ENCODE measurements at regions not wholly inside any gene's neighbourhood (a gene's known extent, or its start where the extent isn't known, plus 50 kb on each side); places are given as distances from the start of the nearest gene placed in this dataset.

DNA sequence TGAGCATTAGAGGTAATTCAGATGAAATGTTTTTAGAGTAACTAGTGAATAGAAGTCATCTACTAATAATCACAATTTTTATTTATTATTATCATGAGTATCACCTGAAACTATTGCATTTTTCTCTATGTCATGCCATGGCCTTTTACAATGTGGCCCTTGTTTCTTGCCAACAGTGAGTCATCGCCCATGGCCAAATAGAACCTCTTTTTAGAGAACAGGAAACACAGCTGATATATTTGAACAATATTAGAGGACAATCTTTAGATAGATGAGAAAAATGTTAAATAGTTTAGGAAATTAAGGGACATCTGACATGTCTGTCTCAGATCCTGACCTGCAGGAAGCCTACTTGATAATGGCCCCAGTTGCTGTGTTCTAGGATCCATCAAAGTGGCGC is 1584.4 kb upstream of the GOT2 start:
- intact Hi-C loops (cut with DNase I; ENCODE audit: low total_unique reads) = no loop called here
- 71 to 93% (median 88%) methylated on average over 2 of the region's 2 CpGs for WGBS, 5 donors
- Histone ChIP-seq H3K9me3 (no peaks in the 10 kb centered on the region), H3K27ac (no peak overlapping the region), H3K4me3 (no peak overlapping the region), H3K36me3 (no peaks in the 10 kb centered on the region), H3K4me1 (no peaks in the 10 kb centered on the region), H3K27me3 (no peaks in the 10 kb centered on the region)
- DNase-seq = no peak
- TF ChIP-seq POLR2A (IDR thresholded peaks at IDR 0.05) (no peak), EP300 (IDR thresholded peaks at IDR 0.05) (no peak), POLR2AphosphoS5 (IDR thresholded peaks at IDR 0.05) (no peak)
- TF ChIP-seq, protein P1, sequence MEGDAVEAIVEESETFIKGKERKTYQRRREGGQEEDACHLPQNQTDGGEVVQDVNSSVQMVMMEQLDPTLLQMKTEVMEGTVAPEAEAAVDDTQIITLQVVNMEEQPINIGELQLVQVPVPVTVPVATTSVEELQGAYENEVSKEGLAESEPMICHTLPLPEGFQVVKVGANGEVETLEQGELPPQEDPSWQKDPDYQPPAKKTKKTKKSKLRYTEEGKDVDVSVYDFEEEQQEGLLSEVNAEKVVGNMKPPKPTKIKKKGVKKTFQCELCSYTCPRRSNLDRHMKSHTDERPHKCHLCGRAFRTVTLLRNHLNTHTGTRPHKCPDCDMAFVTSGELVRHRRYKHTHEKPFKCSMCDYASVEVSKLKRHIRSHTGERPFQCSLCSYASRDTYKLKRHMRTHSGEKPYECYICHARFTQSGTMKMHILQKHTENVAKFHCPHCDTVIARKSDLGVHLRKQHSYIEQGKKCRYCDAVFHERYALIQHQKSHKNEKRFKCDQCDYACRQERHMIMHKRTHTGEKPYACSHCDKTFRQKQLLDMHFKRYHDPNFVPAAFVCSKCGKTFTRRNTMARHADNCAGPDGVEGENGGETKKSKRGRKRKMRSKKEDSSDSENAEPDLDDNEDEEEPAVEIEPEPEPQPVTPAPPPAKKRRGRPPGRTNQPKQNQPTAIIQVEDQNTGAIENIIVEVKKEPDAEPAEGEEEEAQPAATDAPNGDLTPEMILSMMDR (IDR thresholded peaks at IDR 0.05) = no peak

DNA sequence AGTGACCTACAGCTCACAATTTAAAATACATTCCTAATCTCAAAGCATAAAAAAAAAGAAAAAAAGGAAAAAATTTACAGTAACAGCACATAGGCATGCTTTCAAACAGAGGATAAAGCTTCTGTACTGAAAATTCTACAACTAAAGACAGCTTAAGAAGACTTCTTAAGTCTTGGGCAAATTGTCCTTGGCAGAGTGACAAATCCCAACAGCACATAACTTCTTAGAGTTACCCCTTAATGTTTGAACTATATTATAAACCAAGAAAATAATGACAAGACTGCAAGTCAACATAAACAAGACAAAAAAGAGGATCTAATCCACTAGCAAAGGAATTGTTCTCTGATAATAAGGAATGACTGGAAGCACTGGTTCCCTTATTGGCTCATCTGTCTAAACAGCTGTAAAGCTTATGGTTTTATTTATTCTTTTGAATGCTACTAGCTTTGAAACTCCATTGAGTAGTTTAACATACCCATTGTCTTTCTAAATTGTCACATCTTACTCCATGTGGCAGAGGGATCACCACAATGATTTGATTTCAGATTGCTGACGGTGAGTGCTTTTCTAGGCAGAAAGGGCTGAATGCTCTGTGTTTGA is 1576.8 kb upstream of the GOT2 start:
- no peak overlapping the region for H3K27ac ChIP-seq
- intact Hi-C loops (cut with DNase I; ENCODE audit: low total_unique reads) = no loop called here
- no peaks in the 10 kb centered on the region for H3K27me3 ChIP-seq
- DNase-seq = peak in 1 of 2 donors; percentile 6
- TF ChIP-seq EP300 (IDR thresholded peaks at IDR 0.05) = no peak
- TF ChIP-seq, protein P1 (IDR thresholded peaks at IDR 0.05) = no peak
- TF ChIP-seq POLR2A (IDR thresholded peaks at IDR 0.05) = no peak
- TF ChIP-seq POLR2AphosphoS5 (IDR thresholded peaks at IDR 0.05) = no peak
- no peaks in the 10 kb centered on the region for H3K36me3 ChIP-seq
- WGBS, 5 donors = 78 to 91% (median 83%) methylated on average over 1 of the region's 1 CpG
- no peak overlapping the region for H3K4me3 ChIP-seq
- no peaks in the 10 kb centered on the region for H3K4me1 ChIP-seq
- peaks cover 0 to 12% (median 4%) of the 10 kb centered on the region in 4 donors for H3K9me3 ChIP-seq

DNA sequence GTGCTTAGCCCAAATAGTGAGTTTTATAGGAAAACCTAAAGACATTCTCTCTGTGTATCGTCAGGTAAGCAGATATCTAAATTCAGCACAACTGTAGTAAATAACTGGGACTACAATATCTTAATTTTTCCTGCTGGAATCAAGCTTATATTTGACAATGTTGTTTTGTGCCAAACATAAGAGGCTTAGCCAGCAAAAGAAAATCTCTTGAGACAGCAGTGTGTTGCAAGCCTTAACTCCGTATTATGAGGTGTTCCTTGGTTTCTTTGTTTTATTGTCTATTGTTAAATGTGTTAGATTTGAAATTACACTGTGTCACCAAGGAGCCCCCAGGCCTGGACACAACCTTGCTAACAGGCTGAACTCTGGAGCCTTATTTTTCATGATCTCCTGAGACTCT is 1570.6 kb upstream of the GOT2 start:
- TF ChIP-seq POLR2A (IDR thresholded peaks at IDR 0.05) (no peak), EP300 (IDR thresholded peaks at IDR 0.05) (no peak), POLR2AphosphoS5 (IDR thresholded peaks at IDR 0.05) (no peak)
- TF ChIP-seq, protein P1 (IDR thresholded peaks at IDR 0.05) = no peak
- 52 to 84% (median 55%) methylated on average over 2 of the region's 2 CpGs for WGBS, 5 donors
- H3K27ac ChIP-seq = no peak overlapping the region
- H3K36me3 ChIP-seq = no peaks in the 10 kb centered on the region
- no peak overlapping the region for H3K4me3 ChIP-seq
- DNase-seq = no peak
- intact Hi-C loops (cut with DNase I; ENCODE audit: low total_unique reads) = no loop called here
- H3K4me1 ChIP-seq = no peaks in the 10 kb centered on the region
- peaks cover 0 to 28% (median 6%) of the 10 kb centered on the region in 4 donors for H3K9me3 ChIP-seq
- no peaks in the 10 kb centered on the region for H3K27me3 ChIP-seq

DNA sequence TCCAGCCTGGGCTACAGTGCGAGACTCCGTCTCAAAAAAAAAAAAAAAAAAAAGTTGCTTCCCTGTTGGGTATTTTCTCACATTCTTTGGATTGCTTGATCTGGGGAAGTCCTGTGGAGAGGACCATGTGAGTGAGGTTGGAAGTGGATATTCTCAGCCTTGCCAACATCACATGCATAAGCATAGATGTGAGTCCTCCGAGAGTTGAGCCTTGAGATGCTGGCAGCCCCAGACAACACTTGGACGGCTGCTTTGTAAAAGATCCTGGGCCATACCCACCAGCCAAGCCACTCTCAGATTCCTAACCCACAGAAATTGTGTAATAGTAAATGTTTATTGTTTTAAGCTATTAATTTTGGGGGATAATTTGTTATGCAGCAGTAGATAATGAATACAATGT is 1570.0 kb upstream of the GOT2 start:
- Histone ChIP-seq H3K4me3 (no peak overlapping the region), H3K36me3 (no peaks in the 10 kb centered on the region), H3K4me1 (no peaks in the 10 kb centered on the region), H3K27me3 (no peaks in the 10 kb centered on the region), H3K27ac (no peak overlapping the region), H3K9me3 (peaks cover 0 to 26% (median 6%) of the 10 kb centered on the region in 4 donors)
- 83 to 95% (median 92%) methylated on average over 4 of the region's 4 CpGs for WGBS, 5 donors
- TF ChIP-seq POLR2AphosphoS5 (IDR thresholded peaks at IDR 0.05) (no peak), POLR2A (IDR thresholded peaks at IDR 0.05) (no peak), EP300 (IDR thresholded peaks at IDR 0.05) (no peak)
- TF ChIP-seq, protein P1 (IDR thresholded peaks at IDR 0.05) = no peak
- no peak for DNase-seq
- intact Hi-C loops (cut with DNase I; ENCODE audit: low total_unique reads) = no loop called here

Data from stomach (tissue), 8 donors.